Heart left ventricle (tissue), 13 donors: ENCODE measurements at regions not wholly inside any gene's neighbourhood (a gene's known extent, or its start where the extent isn't known, plus 50 kb on each side); places are given as distances from the start of the nearest gene placed in this dataset.

ENCODE experiments used
- CTCF ChIP-seq, 12 donors: fragments of 200-600 bp; sonication (generic) in 4 of 12; IDR thresholded peaks; one replicate each; pipeline versions ENCODE4 v1.5.0 to v1.8.0; 2018 to 2022; ENCODE audit warnings: antibody characterized with exemption in 12 of 12, mild to moderate bottlenecking in 5 of 12
- POLR2A ChIP-seq, 2 donors: fragments of 450-650 bp; IDR thresholded peaks; one replicate each; pipeline ENCODE4 v1.6.1; 2017; ENCODE audit warnings: antibody characterized with exemption in 2 of 2, mild to moderate bottlenecking in 2 of 2, moderate library complexity in 2 of 2
- donor health status: ischemic (EF 13 %, LVEDD 7.1; RV severe dilation, severe dysfunction).
- donor health status: DM: no; HTN: yes; CAD: no.
- donor health status: DM: no; HTN: no; CAD: no.
- donor health status: ischemic (EF 25% LVEDD 6.9; RV normal size, moderate dysfunction).
- donor health status: ischemic (EF 25% LVEDD 5.7; RV mildly dilated, moderate dysfunction).
- donor health status: ischemic (EF 35%, LVEDD 5.7; RV mildly dilated, moderate dysfunction).
- donor health status: nonischemic (EF 11% LVEDD 7.7; RV severe dilation, severe dysfunction).
- donor health status: DM: yes; HTN: yes; CAD: no.
- donor health status: PGD.
- donor health status: ischemic (EF 29% LVEDD 5.4; RV normal size, mild dysfunction).
- donor health status: nonischemic (EF 23%, LVEDD 6.1; RV moderate dilation, normal function).

GRCh38 chrX:115948018-115948923, 222.3 kb upstream of the AGTR2 start:
- TF ChIP-seq CTCF (IDR thresholded peaks at IDR 0.05) (no peak), POLR2A (IDR thresholded peaks at IDR 0.05) (no peak)
